ENCODE measurements at regions not wholly inside any gene's neighbourhood (a gene's known extent, or its start where the extent isn't known, plus 50 kb on each side); places are given as distances from the start of the nearest gene placed in this dataset.

- no peak overlapping the region for H3K4me3 ChIP-seq (ENCODE audit: low read depth, low read length)
- no peak for TF ChIP-seq CTCF (IDR thresholded peaks at IDR 0.05; ENCODE audit: control insufficient read depth, extremely low read depth, insufficient read depth)
Measured at GRCh38 chr2:126494593-126494992, 161.4 kb upstream of the GYPC start.

GRCh38 chr2:126495189-126495588, 160.8 kb upstream of the GYPC start:
- H3K4me3 ChIP-seq (ENCODE audit: low read depth, low read length) = no peak overlapping the region
- TF ChIP-seq CTCF (IDR thresholded peaks at IDR 0.05; ENCODE audit: control insufficient read depth, extremely low read depth, insufficient read depth) = no peak
- peak; percentile 17 for DNase-seq (ENCODE audit: low read depth)

More at GRCh38 chr2:126494593-126494992, 161.4 kb upstream of the GYPC start:
- DNase-seq (ENCODE audit: low read depth) = no peak

GRCh38 chr2:126496493-126496892, 159.5 kb upstream of the GYPC start:
- H3K4me3 ChIP-seq (ENCODE audit: low read depth, low read length) = no peak overlapping the region
- DNase-seq (ENCODE audit: low read depth) = no peak
- TF ChIP-seq CTCF (IDR thresholded peaks at IDR 0.05; ENCODE audit: control insufficient read depth, extremely low read depth, insufficient read depth) = no peak

GRCh38 chr2:126503476-126503875, 152.5 kb upstream of the GYPC start:
- no peak overlapping the region for H3K4me3 ChIP-seq (ENCODE audit: low read depth, low read length)
- no peak for DNase-seq (ENCODE audit: low read depth)
- TF ChIP-seq CTCF (IDR thresholded peaks at IDR 0.05; ENCODE audit: control insufficient read depth, extremely low read depth, insufficient read depth) = no peak

GRCh38 chr2:126504949-126505348, 151.0 kb upstream of the GYPC start:
- DNase-seq (ENCODE audit: low read depth) = no peak
- no peak overlapping the region for H3K4me3 ChIP-seq (ENCODE audit: low read depth, low read length)
- TF ChIP-seq CTCF (IDR thresholded peaks at IDR 0.05; ENCODE audit: control insufficient read depth, extremely low read depth, insufficient read depth) = no peak

GRCh38 chr2:126506786-126507185, 149.2 kb upstream of the GYPC start:
- H3K4me3 ChIP-seq (ENCODE audit: low read depth, low read length) = no peak overlapping the region
- TF ChIP-seq CTCF (IDR thresholded peaks at IDR 0.05; ENCODE audit: control insufficient read depth, extremely low read depth, insufficient read depth) = no peak
- no peak for DNase-seq (ENCODE audit: low read depth)

GRCh38 chr2:126507425-126507911, 148.5 kb upstream of the GYPC start:
- H3K4me3 ChIP-seq (ENCODE audit: low read depth, low read length) = no peak overlapping the region
- no peak for DNase-seq (ENCODE audit: low read depth)
- no peak for TF ChIP-seq CTCF (IDR thresholded peaks at IDR 0.05; ENCODE audit: control insufficient read depth, extremely low read depth, insufficient read depth)
